HG03175 (cell line): ENCODE measurements at regions not wholly inside any gene's neighbourhood (a gene's known extent, or its start where the extent isn't known, plus 50 kb on each side); places are given as distances from the start of the nearest gene placed in this dataset.
"Not testable (repeated sequence)": the region's sequence is repeated elsewhere in the genome, so short reads cannot be mapped to it uniquely, and the experiment has no call there.

Experiments
- ATAC-seq: cut with Tn5 transposase; IDR thresholded peaks from one replicate; pipeline ENCODE4 v1.9.1; 2021; ENCODE audit warnings: mild to moderate bottlenecking, moderate library complexity; ENCODE audit not compliant: unreplicated experiment

- no peak for ATAC-seq
Measured at GRCh38 chr3:118077332-118077731, 957.3 kb downstream of the IGSF11 start.

- ATAC-seq, result no peak
Measured at GRCh38 chr3:118080889-118081288, 953.8 kb downstream of the IGSF11 start.

- ATAC-seq, result no peak
Measured at GRCh38 chr3:118088696-118089095, 946.0 kb downstream of the IGSF11 start.

- ATAC-seq, result no peak
Measured at GRCh38 chr3:118089563-118089962, 945.1 kb downstream of the IGSF11 start.

GRCh38 chr3:118097226-118097625, 937.4 kb downstream of the IGSF11 start:
- ATAC-seq, result no peak

- ATAC-seq, result no peak
Measured at GRCh38 chr3:118097660-118098059, 937.0 kb downstream of the IGSF11 start.

GRCh38 chr3:118098827-118099226, 935.8 kb downstream of the IGSF11 start:
- ATAC-seq, result no peak

GRCh38 chr3:118101891-118102290, 932.8 kb downstream of the IGSF11 start:
- no peak for ATAC-seq

GRCh38 chr3:118102737-118103136, 931.9 kb downstream of the IGSF11 start:
- ATAC-seq, result no peak

- no peak for ATAC-seq
Measured at GRCh38 chr3:118108201-118108600, 926.4 kb downstream of the IGSF11 start.

GRCh38 chr3:118108769-118109168, 925.9 kb downstream of the IGSF11 start:
- no peak for ATAC-seq

- ATAC-seq, result no peak
Measured at GRCh38 chr3:118110211-118110610, 924.4 kb downstream of the IGSF11 start.

GRCh38 chr3:118116991-118117390, 917.7 kb downstream of the IGSF11 start:
- no peak for ATAC-seq

GRCh38 chr3:118126751-118127150, 907.9 kb downstream of the IGSF11 start:
- no peak for ATAC-seq

- ATAC-seq, result no peak
Measured at GRCh38 chr3:118127992-118128391, 906.7 kb downstream of the IGSF11 start.

GRCh38 chr3:118128886-118129285, 905.8 kb downstream of the IGSF11 start:
- ATAC-seq, result no peak

- ATAC-seq, result no peak
Measured at GRCh38 chr3:118137778-118138177, 896.9 kb downstream of the IGSF11 start.

GRCh38 chr3:118144919-118145318, 889.7 kb downstream of the IGSF11 start:
- no peak for ATAC-seq

GRCh38 chr3:118146658-118147375, 887.8 kb downstream of the IGSF11 start:
- no peak for ATAC-seq

GRCh38 chr3:118151164-118151563, 883.5 kb downstream of the IGSF11 start:
- no peak for ATAC-seq

- ATAC-seq, result not testable (repeated sequence)
Measured at GRCh38 chr3:118162627-118163588, 871.7 kb downstream of the IGSF11 start.

GRCh38 chr3:118165413-118165812, 869.2 kb downstream of the IGSF11 start:
- ATAC-seq, result no peak
